ENCODE measurements at regions not wholly inside any gene's neighbourhood (a gene's known extent, or its start where the extent isn't known, plus 50 kb on each side); places are given as distances from the start of the nearest gene placed in this dataset.
"Not testable (repeated sequence)": the region's sequence is repeated elsewhere in the genome, so short reads cannot be mapped to it uniquely, and the experiment has no call there.

DNA sequence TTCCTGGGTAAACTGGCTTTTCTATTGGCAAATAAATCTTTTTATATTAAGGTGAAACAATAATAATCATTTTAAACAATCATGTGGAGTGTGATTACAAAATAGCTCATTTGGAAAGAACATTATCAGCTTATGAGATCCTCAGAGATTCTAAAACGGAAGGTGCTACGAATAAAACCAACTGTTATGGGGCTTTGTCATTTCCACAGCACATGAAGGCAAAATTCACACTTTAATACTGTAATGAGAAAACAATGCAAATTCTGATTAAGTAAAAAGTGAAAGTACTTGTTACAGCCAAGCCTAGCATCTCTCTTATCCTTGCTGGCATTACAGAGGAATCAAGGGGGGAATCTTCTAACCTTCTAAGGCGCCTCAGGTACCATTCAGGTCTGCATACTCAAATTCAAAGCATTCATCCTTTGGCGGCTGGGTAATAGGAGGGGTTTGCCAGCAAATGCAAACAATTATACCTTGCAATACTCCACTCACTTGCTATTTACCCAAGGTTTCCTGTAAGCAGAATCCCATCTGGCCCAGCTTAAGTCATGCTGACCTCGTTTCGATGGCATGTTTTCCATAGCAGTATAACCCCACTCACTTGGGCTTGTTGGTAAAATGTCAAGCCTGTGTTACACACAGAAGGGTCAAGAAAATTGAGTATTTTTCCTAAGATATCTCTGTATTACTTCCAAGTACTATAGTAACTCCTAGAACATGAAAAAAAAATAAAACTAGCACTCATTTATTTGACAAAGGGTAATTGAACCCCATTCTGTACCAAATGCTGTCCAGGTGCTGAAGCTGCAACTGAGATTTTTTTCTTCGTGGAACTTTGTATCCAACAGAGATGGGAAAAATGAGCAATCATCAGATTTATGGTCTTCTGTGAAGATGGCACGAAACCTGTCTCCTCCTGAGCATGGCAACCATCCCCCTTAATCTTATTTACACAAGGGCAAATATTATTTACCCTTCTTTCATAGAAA, 183.7 kb upstream of the LMCD1 start:
- no peak for DNase-seq

DNA sequence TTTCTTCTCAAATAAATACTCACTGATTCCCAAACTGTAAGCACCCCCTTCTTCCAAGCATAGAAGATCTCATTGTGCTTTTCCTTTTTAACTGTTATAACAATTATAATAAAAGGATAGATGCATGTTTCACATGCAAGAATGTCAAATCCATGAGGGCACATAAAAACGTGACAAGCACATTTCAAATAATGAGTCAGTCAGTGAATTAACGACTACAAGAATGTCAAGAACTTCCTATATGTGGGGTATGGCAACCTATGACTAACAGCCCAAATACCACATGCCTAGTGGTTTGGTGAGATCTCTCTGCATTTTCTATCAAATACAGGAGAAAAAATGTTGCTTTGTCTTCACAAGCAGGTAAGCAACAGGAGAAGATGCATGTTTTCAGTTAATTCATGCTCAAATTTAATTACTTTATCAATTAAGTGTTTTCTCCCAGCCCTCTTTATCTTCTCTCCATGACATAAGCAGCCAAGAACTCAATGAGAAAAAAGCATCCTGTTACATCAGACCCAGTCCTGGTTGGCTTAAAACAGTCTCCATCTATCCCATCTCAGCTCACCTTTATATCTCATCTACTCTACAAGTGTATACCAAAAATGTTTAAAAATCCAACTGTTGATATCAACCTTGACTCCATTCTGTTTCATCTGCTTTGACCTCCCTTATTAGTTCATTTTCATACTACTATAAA, 181.5 kb upstream of the LMCD1 start:
- no peak for DNase-seq

DNA sequence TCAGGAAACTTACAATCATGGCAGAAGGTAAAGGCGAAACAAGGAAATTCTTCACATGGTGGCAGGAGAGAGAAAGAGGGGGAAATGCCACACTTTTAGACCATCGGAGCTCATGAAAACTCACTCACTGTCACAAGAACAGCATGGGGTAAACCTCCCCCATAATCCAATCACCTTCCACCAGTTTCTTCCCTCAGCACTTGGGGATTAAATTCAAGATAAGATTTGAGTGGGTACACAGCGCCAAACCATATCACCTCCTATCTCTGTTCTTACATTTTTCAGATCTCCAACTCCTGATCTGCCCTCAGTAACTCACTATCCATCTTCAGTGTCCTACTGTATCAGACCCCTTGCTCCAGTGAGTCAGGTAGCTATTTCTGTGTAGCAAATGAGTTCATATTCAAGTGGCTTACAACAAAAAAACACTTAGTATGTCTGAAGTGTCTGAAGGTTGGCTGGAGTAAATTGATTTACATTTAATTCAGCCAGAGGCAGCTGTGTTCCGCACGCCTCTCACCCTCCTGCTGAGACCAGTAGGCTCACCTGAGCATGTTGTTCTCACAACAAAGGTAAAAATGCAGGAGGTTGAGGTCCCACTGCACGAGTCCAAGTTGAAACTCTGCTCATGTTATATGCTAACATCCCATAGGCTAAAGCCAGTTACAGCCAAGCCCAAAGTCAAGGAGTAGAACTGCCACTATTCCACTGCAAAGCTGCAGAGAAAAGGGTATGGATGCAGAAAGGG, 180.7 kb upstream of the LMCD1 start:
- DNase-seq: no peak

DNA sequence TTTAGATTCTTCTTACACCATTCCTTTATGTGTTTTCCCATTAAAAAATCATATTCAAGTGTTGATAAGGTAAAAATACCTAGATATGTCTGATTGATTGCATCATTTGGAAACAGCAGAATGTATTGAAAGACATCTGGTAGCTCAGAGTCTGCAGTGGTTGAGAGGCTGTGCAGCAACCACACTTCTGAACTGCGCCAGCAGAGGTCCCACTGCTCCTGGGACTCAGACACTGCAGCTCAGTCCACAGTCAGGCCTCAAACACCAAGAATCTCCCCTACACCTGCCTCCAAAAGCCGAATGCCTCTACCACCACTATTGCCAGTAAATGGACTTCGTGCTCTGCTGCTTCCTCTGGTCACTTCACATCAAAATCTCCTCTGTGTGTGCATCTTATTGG, 176.9 kb upstream of the LMCD1 start:
- peak; percentile 45 for DNase-seq

DNA sequence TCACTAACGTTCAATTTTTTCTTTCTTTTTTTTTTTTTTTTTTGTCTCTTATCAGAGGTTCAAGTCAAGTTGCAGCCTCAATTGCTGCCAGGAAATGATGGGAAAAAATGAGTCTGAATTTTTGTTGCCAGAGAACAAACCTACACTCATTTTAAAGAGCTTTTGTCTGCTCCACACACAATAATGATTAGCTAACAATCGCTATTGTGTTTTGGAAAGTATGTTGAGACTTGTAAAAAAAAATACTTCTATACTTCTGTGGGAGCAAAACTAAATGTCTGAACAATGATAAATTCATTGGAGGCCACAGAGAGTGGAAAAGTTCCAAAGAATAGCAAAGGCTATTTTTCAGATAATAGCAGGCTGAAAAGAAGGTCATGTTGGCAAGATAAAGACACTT, 176.3 kb upstream of the LMCD1 start:
- no peak for DNase-seq

DNA sequence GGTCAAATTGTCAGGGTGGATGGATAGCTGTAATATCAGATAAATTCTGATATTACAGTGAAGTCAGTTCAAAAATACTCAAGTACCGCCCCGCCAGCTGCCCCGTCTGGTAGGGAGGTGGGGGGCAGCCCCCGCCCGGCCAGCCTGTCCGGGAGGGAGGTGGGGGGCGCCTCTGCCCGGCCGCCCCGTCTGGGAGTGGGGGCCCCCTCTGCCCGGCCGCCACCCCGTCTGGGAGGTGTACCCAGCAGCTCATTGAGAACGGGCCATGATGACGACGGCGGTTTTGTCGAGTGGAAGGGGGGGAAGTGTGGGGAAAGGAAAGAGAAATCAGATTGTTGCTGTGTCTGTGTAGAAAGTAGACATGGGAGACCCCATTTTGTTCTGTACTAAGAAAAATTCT, 175.8 kb upstream of the LMCD1 start:
- not testable (repeated sequence) for DNase-seq

DNA sequence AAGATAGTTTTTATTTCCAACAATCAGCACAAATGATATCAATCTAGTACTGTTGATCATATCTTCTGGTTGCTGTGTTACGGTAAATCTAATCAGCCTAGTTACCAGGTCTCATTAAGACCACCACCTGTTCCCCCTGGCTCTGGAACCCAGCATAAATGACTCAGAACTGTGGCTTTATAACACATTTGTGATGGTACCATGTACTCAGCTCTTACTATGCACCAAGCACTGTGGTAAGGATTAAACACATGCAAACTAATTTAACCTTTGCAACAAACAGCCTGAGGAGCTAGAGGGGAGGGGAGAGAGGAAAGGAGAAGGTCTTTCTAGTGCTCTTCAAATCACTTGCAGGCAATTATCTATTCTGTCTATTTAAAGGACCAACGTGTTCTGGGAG, 173.9 kb upstream of the LMCD1 start:
- no peak for DNase-seq

DNA sequence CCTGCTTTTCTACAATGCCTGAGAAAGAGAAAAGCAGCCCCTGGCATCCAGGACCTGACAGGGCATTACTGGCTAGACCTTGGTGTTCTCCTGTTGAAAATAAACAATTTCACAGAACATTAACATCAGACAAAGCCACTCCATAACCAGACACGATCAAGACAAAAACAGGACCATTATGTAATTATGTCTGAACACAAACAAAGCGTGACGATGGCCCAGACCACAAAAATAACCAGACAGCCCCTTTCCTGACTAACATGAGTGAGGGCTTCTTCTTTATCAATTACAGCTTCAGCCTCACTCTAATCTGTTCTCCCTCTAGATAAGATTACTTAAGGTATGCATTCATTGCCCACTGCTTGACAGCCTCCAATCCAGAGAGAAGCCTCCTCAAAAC, 172.7 kb upstream of the LMCD1 start:
- no peak for DNase-seq

DNA sequence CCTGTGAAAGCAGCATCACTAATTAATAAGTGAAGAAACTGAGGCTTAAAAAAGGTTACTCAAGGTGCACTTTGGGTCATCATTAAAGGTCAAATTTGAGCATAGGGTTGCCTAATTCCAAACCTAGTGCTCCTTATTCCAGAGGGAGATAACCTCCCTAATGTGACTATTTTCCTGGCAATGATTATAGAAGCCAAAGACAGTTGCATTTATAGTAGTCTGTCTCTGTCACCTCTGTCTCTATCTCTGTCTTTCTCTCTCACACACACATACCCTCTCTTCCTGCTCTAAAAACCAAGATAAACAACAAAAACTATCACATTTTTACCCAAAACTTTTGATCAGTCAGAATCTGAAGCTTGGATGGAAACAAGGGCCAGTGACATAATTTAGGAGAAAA, 172.0 kb upstream of the LMCD1 start:
- no peak for DNase-seq

DNA sequence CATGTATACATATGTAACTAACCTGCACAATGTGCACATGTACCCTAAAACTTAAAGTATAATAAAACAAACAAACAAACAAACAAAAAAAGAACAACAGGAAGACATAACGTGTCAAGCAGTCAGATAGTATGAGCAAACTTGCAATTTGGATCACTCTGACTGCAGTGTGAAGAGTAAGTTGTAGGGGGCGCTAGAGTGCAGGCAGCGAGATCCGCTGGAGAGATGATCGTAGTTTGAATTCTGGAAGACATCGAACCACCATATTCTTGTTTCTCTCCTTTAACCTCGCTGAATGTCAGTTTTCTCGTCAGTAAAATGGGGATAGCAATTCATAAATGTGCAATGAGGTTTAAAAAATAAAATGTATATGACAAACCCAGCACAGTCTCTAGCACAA, 165.2 kb upstream of the LMCD1 start:
- no peak for DNase-seq

DNA sequence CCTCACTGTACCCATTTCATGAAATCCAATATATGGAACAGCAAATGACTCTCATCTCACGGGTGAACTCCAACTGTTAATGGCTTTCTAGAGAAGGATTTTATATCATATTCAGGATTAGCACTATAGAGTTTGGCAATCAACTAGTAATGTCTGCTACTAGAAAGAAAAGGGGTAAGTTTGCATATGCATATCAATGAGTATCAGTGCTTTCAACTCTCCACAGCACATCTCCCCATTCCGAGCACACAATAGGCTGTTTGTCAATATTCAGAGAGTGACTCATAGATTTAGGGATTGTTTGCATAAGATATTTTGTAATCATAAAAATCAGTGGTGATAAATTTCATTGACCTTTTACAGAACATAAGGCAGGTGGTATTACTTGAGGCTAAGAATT, 163.2 kb upstream of the LMCD1 start:
- DNase-seq: no peak

DNA sequence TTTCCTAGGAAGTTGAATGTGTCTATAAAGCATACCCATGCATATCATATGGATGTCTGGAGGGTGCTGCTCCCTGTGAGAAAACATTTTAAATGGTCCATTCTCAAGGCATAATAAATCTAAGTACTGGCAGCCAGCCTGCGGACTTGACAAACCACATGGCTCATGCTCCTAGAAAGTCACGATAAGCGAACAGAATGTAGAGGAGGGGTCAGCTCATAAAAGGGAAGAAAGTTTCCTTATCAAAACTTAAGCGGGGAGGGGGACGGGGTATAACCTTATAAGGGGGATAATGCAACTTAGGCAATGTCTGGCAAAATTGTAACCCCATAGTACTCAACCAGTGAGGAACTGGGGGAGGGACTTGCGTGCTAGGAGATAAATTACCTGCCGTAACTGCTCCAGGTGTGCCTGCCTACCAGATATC, 159.8 kb upstream of the LMCD1 start:
- DNase-seq: no peak

DNA sequence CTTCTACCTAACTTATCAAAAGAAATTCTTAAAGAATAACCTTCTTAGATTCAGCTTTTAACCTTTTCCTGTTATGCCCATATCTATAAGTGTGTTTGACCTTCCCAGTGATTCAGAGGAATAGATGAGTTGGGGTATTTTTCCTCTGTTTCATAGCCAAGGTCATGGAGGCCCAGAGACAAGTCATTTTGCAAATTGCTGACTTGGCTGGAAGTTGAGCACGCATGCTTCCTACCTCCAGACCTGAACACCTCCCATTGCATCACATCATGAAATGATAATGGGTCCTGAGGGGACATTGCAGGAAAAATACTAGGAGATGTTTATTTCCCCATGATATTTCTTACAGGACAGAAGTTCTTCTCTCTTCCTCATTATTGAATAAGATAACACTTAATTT, 158.6 kb upstream of the LMCD1 start:
- no peak for DNase-seq

DNA sequence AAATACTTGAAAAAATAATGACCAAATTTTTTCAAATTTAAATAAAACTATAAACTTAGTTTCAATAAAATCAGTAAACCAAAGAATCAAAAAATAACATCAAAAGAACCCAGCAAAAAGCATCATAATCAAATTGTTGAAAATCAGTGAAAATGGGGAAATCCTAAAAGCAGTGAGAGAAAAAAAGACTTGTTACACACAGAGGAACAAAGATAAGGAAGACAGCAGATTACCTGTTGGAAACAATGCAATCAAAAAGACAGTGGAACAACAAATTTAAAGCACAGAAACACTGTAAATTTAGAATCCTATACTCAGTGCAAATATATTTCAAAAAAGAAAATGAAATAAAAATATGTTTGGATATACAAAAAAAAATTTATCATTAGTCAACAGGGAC, 156.2 kb upstream of the LMCD1 start:
- no peak for DNase-seq

DNA sequence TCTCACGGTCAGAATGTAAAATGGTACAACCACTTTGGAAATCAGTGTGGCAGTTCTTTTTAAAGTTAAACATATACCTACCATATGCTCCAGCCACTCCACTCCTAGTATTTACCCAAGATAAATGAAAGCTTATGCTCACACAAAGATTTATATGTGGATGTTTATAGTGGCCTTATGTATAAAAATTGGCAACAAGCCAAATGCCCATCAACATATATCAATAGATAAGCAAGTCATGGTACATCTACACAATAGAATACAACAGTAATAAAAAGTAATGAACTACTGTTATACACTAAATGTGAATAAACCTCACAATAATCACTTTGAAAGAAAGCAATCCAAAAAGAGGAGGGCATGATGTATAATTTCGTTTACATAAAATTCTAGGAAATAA, 153.5 kb upstream of the LMCD1 start:
- DNase-seq: no peak

DNA sequence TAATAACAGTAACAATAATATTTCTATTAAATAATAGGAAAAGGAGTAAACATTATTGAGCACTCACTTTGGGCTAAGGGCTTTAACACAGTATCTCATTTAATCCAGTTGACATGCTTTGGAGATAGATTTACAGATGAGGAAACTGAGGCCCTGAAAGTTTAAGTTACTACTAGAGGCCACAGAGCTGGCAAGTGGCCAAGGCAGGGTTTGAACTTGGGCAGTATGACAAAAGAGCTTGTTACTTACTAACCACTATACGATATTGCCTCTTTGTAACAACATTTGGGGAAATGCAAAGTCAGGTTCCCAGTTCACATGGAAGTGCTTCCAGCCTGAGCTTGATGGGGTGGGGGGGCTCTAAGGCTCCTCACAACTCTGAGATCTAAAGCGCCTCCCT, 149.1 kb upstream of the LMCD1 start:
- DNase-seq: no peak

DNA sequence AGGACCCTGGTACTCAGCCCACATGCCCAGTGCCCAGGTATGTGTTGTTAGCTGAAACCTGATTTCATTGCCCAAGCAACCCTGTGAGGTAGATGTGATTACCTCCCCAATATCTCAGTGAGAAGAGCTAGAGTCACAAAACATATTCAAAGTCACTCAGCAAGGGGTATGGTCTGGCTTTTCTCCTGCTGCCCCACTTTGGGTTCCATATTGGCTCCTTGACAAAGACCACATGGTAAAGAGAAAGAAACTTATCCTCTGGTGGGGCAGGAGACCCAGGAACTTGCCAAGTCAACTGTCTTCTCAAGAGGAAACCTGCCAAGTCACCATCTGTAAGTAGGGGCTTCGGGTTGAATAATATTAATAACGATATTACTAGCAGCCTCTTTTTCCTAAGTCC, 148.3 kb upstream of the LMCD1 start:
- no peak for DNase-seq

DNA sequence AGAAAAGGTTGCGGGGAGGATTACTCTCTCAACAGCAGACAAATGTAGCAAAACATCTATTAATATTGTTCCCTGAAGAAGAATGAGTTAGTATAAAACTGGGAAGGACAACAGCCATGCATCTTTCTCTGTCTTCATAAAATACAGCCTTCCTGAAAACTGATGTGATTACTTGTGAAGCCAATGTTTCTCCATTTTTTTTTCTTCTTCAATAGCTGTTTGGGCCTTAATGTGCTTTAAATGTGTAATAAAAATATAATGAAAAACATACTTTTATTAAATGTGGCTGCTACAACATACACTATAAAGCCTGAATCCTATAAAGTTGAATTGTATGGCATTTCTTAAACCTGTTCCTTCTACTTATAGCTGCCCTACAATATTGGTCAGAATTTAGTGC, 146.3 kb upstream of the LMCD1 start:
- DNase-seq: no peak

DNA sequence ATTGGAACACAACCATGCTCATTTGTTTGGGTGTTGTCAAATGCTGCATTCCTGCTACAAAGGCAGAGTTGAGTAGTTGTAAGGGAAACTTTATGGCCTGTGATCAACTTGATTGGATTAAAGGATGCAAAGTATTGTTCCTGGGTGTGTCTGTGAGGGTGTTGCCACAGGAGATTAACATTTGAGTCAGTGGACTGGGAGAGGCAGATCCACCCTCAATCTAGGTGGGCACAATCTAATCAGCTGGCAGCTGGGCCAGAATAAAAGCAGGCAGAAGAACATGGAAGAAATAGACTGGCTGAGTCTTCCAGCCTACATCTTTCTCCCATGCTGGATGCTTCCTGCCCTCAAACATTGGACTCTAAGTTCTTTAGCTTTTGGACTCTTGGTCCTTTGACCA, 145.6 kb upstream of the LMCD1 start:
- not testable (repeated sequence) for DNase-seq

DNA sequence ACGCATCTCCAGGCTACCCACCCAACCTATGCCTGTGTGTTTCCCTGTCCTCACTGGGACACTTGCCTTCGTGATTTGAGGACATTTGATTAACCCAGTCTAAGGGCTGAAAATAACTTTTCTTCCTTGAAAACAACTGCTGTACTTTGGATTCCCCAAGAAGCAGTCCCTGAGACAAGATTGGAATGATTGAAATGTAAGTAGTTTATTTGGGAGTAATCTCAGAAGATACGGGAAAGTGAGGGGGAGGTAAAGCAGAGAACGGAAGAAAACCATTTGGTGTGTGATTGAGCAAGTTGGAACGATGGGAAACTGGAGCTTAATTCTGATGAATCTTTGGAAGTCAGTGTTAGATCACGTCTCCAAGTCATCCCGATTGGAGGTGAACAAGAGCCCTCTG, 143.8 kb upstream of the LMCD1 start:
- DNase-seq: no peak

DNA sequence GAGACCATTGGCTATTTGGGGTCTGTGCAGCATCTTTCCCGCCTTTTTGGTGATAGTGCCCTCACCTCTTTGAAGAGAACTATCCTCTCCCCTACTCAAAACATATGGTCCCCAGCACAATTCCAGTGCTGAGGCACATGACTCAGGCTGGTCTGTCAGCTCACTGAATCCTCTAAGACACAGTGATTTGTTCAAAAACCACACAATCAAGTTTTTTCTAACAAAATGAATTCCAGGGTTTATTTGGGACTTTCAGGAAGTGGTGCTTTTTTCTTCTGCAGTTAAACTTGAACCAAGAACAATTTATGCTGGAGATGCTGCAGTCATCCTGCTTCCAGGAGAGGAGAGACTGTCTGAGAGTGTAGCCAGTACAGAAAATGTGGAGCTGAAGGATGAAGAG, 142.5 kb upstream of the LMCD1 start:
- DNase-seq: no peak

DNA sequence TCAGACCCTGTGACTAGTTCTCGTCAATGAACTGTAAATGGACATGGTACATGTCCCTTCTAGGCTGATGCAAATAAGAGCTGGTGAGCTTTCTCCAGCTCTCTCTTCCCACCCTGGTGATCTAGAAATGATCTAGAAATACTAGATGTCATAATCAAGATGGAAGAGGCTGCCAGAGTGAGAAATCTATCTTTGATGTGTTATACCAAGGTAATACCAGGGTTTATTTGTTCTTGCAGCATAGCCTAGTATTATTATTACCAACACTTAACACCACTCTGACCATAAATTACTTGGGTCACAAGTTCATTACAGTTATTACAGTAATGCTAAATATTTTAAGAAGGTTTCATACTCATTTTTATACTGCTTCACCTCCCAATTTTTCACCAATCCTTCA, 138.4 kb upstream of the LMCD1 start:
- no peak for DNase-seq

DNA sequence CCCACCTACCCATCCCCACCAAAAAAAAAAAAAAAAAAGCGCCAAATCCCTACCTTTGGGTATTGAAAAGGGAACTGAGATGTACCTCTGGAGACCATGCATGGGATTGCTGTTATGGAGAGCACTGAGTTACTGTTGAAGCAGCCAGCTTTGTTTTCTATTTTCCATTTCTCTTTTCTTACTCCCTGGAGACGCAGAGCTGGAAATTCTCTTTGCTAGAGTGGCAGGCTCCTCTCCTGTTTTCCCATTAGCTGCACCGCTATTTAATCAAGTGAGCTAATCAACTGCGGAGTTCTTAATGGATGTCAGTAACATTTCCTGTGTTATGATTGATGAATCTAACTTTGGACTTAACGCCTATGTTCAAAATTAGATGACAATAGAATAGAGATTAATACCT, 136.1 kb upstream of the LMCD1 start:
- no peak for DNase-seq
